DND-41 (cell line): ENCODE measurements at regions not wholly inside any gene's neighbourhood (a gene's known extent, or its start where the extent isn't known, plus 50 kb on each side); places are given as distances from the start of the nearest gene placed in this dataset.

Experiments
- EZH2 ChIP-seq: IDR thresholded peaks from 3 replicates; pipeline ENCODE4 v1.6.1; 2012; ENCODE audit warnings: borderline replicate concordance, low read depth, mild to moderate bottlenecking, moderate library complexity, low read length, inconsistent platforms; ENCODE audit not compliant: severe bottlenecking
- TF ChIP-seq, protein P1 (sequence below): IDR thresholded peaks from 2 replicates; pipeline ENCODE4 v1.5.1; 2012; ENCODE audit warnings: borderline replicate concordance, low read length, moderate library complexity, mild to moderate bottlenecking; ENCODE audit not compliant: poor library complexity, severe bottlenecking; ENCODE audit errors: extremely low read depth

DNA sequence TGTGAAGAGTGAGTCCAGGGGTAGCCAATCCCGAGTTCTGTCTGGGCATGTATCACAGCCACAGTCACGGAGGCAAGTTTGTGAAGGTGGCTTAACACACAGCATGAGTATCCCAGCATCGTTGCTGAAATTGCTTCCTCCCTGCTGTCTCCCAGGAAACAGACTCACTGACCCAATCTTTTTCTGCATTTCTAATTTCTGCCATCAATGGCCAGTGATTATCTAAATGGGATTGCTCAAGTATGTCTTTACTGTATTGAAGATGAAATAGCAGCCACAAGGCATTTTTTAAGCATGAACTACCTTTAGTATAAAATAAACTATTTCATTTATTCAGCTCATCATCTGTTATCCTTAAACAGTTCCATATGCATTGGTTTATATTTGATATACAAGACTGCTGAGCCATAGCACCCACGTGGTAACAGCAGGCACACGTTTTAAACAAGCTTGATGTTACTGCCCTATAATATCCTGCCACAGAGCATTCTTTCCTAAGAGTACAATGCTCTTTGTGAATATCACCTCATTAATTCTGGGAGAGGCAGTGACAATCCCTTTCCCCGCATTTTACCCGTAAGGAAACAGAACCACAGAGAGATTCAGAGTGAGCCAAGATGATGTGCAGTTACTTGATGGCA lies 276.6 kb upstream of the THBS1 start:
- TF ChIP-seq, protein P1, sequence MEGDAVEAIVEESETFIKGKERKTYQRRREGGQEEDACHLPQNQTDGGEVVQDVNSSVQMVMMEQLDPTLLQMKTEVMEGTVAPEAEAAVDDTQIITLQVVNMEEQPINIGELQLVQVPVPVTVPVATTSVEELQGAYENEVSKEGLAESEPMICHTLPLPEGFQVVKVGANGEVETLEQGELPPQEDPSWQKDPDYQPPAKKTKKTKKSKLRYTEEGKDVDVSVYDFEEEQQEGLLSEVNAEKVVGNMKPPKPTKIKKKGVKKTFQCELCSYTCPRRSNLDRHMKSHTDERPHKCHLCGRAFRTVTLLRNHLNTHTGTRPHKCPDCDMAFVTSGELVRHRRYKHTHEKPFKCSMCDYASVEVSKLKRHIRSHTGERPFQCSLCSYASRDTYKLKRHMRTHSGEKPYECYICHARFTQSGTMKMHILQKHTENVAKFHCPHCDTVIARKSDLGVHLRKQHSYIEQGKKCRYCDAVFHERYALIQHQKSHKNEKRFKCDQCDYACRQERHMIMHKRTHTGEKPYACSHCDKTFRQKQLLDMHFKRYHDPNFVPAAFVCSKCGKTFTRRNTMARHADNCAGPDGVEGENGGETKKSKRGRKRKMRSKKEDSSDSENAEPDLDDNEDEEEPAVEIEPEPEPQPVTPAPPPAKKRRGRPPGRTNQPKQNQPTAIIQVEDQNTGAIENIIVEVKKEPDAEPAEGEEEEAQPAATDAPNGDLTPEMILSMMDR = no peak
- no peak for TF ChIP-seq EZH2
